ENCODE measurements at regions not wholly inside any gene's neighbourhood (a gene's known extent, or its start where the extent isn't known, plus 50 kb on each side); places are given as distances from the start of the nearest gene placed in this dataset.
A peak's percentile ranks its signal among the peaks of the same experiment; 100 is the strongest.

DNA sequence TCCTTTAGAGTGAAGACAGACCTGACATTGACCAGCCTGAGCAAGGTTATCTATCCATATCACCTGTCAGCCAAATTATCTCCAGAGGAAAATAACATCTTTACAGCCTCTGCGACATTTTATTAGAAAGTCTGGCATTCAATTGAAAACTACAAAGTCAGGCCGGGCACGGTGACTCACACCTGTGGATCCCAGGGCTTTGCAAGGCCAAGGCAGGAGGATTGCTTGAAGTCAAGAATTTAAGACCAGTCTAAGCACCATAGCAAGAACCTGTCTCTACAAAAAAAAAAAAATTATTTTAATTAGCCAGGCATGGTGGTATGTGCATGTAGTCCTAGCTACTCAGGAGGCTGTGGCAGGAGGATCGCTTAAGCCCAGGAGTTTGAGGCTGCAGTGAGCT is 141.6 kb downstream of the RCN1 start:
- Histone ChIP-seq H3K4me1 (ENCODE audit: control insufficient read depth in 1 of 2, insufficient read depth in 2 of 2, low read length in 2 of 2) (no peaks in the 10 kb centered on the region), H3K27ac (ENCODE audit: low read depth in 1 of 2, low read length in 2 of 2) (no peak overlapping the region), H3K4me3 (ENCODE audit: low read length in 2 of 2) (no peak overlapping the region), H3K36me3 (ENCODE audit: control insufficient read depth in 1 of 2, insufficient read depth in 2 of 2, low read length in 1 of 2) (no peaks in the 10 kb centered on the region), H3K9me3 (ENCODE audit: control insufficient read depth, low read length) (no peaks in the 10 kb centered on the region), H3K27me3 (ENCODE audit: control insufficient read depth in 1 of 2, insufficient read depth in 2 of 2, low read length in 1 of 2) (peaks cover 0 to 3% of the 10 kb centered on the region in 2 donors)
- ATAC-seq (ENCODE audit: low FRiP score) (no peak), DNase-seq (no peak)
- 90 to 93% methylated on average over 4 of the region's 4 CpGs for WGBS, 2 donors
- intact Hi-C loops (cut with DNase I), result no loop called here

DNA sequence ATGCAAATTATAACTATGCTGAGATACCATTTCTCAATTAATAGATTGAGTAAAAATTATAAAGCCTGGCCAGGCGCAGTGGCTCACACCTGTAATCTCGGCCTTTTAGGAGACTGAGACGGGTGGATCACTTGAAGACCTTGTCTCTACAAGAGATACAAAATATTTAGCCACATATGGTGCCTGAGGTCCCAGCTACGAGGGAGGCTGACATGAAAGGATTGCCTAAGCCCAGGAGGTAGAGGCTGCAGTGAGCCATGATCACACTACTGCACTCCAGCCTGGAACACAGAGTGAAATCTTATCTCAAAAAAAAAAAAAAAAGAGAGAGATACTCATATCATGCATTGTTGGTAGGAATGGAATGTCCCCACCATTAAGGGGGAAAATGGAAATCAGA is 142.4 kb downstream of the RCN1 start:
- no peak overlapping the region for H3K4me3 ChIP-seq (ENCODE audit: low read length in 2 of 2)
- no peak overlapping the region for H3K27ac ChIP-seq (ENCODE audit: low read depth in 1 of 2, low read length in 2 of 2)
- no peaks in the 10 kb centered on the region for H3K9me3 ChIP-seq (ENCODE audit: control insufficient read depth, low read length)
- 79 to 81% methylated on average over 4 of the region's 4 CpGs for WGBS, 2 donors
- H3K36me3 ChIP-seq (ENCODE audit: control insufficient read depth in 1 of 2, insufficient read depth in 2 of 2, low read length in 1 of 2), result no peaks in the 10 kb centered on the region
- no peak for DNase-seq
- ATAC-seq (ENCODE audit: low FRiP score), result no peak
- intact Hi-C loops (cut with DNase I), result no loop called here
- no peaks in the 10 kb centered on the region for H3K27me3 ChIP-seq (ENCODE audit: control insufficient read depth in 1 of 2, insufficient read depth in 2 of 2, low read length in 1 of 2)
- no peaks in the 10 kb centered on the region for H3K4me1 ChIP-seq (ENCODE audit: control insufficient read depth in 1 of 2, insufficient read depth in 2 of 2, low read length in 2 of 2)

DNA sequence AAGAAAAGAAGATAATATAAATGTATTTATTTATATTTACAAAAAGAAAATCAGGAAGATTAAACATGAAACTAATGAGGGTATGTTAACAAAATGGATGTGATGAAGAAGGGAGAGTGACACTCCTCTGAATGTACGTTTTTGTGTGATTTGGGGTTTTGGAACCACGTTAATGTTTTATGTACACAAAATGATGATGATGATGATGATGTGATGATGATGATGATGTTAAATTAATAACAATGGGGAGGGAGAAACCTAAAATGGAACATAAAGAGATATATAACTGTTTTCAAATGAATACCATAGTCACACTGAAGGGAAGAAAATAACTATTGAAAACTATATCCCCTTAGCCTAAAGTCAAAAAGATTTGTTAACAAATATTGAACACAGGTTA is 143.1 kb downstream of the RCN1 start:
- WGBS, 2 donors, result 0 to 34% methylated on average over 2 of the region's 2 CpGs
- intact Hi-C loops (cut with DNase I), result no loop called here
- no peaks in the 10 kb centered on the region for H3K27me3 ChIP-seq (ENCODE audit: control insufficient read depth in 1 of 2, insufficient read depth in 2 of 2, low read length in 1 of 2)
- H3K4me1 ChIP-seq (ENCODE audit: control insufficient read depth in 1 of 2, insufficient read depth in 2 of 2, low read length in 2 of 2), result no peaks in the 10 kb centered on the region
- no peaks in the 10 kb centered on the region for H3K36me3 ChIP-seq (ENCODE audit: control insufficient read depth in 1 of 2, insufficient read depth in 2 of 2, low read length in 1 of 2)
- H3K27ac ChIP-seq (ENCODE audit: low read depth in 1 of 2, low read length in 2 of 2), result no peak overlapping the region
- ATAC-seq (ENCODE audit: low FRiP score) (no peak), DNase-seq (no peak)
- no peak overlapping the region for H3K4me3 ChIP-seq (ENCODE audit: low read length in 2 of 2)
- H3K9me3 ChIP-seq (ENCODE audit: control insufficient read depth, low read length), result peaks cover 1% of the 10 kb centered on the region

DNA sequence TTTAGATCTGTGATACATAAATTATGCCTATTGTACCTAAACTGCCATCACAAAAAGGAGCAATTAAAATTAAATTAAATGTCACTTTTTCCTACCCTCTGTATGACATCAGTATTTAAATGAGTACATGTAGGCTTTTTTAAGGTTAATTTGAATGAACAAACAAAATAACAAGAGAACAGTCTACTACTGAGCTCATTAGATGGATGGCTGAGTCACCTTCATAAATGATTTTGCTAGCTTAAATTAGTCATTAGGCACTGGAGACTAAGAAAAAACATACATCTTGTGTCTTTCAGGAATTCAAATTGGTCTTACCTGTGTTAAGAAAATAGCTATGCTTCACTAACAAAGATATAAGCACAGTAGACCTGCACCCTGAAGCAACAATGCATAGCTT is 153.6 kb downstream of the RCN1 start:
- Histone ChIP-seq H3K27me3 (ENCODE audit: control insufficient read depth in 1 of 2, insufficient read depth in 2 of 2, low read length in 1 of 2) (no peaks in the 10 kb centered on the region), H3K4me1 (ENCODE audit: control insufficient read depth in 1 of 2, insufficient read depth in 2 of 2, low read length in 2 of 2) (no peaks in the 10 kb centered on the region), H3K27ac (ENCODE audit: low read depth in 1 of 2, low read length in 2 of 2) (no peak overlapping the region), H3K36me3 (ENCODE audit: control insufficient read depth in 1 of 2, insufficient read depth in 2 of 2, low read length in 1 of 2) (no peaks in the 10 kb centered on the region), H3K9me3 (ENCODE audit: control insufficient read depth, low read length) (no peaks in the 10 kb centered on the region), H3K4me3 (ENCODE audit: low read length in 2 of 2) (no peak overlapping the region)
- no peak for ATAC-seq (ENCODE audit: low FRiP score)
- intact Hi-C loops (cut with DNase I), result no loop called here
- DNase-seq, result no peak

DNA sequence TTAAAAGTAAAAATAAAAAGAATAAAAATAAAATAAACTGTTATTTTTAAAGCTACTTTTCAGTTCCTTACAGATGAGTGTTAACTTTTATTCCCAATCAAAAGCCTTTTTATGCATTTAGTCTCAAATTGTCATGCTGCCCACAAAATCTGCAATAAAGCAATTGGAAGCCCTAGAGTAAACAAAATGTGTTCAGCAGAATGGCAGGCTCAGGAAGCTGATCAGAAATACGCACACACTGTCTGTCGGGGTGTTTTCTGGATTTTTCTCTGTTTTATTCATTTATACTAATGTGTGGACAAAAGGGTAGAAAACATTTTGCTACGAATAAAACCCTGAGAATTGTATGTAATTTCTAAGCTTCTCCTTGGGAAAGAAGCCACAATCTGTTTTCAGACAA is 162.8 kb downstream of the RCN1 start:
- WGBS, 2 donors, result 73 to 77% methylated on average over 3 of the region's 3 CpGs
- no peaks in the 10 kb centered on the region for H3K9me3 ChIP-seq (ENCODE audit: control insufficient read depth, low read length)
- no peaks in the 10 kb centered on the region for H3K4me1 ChIP-seq (ENCODE audit: control insufficient read depth in 1 of 2, insufficient read depth in 2 of 2, low read length in 2 of 2)
- intact Hi-C loops (cut with DNase I), result no loop called here
- no peak overlapping the region for H3K4me3 ChIP-seq (ENCODE audit: low read length in 2 of 2)
- no peak for DNase-seq
- H3K27ac ChIP-seq (ENCODE audit: low read depth in 1 of 2, low read length in 2 of 2), result no peak overlapping the region
- no peak for ATAC-seq (ENCODE audit: low FRiP score)
- no peaks in the 10 kb centered on the region for H3K36me3 ChIP-seq (ENCODE audit: control insufficient read depth in 1 of 2, insufficient read depth in 2 of 2, low read length in 1 of 2)
- H3K27me3 ChIP-seq (ENCODE audit: control insufficient read depth in 1 of 2, insufficient read depth in 2 of 2, low read length in 1 of 2), result no peaks in the 10 kb centered on the region

DNA sequence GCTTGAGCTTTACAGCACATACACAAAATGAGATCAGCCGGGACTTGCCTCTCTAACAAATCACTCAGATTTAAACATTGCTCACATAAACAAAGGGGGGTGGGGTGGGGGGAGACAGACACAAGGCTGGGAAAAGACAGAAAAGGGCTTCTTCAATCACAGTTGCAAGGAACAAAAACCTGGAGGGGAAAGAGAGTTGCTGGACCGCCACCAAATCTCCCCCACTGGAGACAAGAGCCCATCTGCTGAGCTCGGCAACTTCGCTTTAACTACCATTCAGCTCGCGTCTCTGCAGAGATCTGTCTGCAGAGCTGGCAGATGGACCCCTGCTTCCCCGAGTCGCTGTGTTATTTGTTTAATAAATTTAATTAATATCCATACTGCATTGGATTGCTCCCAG is 165.0 kb downstream of the RCN1 start:
- Histone ChIP-seq H3K27me3 (ENCODE audit: control insufficient read depth in 1 of 2, insufficient read depth in 2 of 2, low read length in 1 of 2) (no peaks in the 10 kb centered on the region), H3K9me3 (ENCODE audit: control insufficient read depth, low read length) (no peaks in the 10 kb centered on the region), H3K4me3 (ENCODE audit: low read length in 2 of 2) (no peak overlapping the region), H3K4me1 (ENCODE audit: control insufficient read depth in 1 of 2, insufficient read depth in 2 of 2, low read length in 2 of 2) (no peaks in the 10 kb centered on the region), H3K27ac (ENCODE audit: low read depth in 1 of 2, low read length in 2 of 2) (no peak overlapping the region), H3K36me3 (ENCODE audit: control insufficient read depth in 1 of 2, insufficient read depth in 2 of 2, low read length in 1 of 2) (no peaks in the 10 kb centered on the region)
- 26 to 30% methylated on average over 8 of the region's 8 CpGs for WGBS, 2 donors
- intact Hi-C loops (cut with DNase I), result no loop called here
- no peak for DNase-seq
- no peak for ATAC-seq (ENCODE audit: low FRiP score)

DNA sequence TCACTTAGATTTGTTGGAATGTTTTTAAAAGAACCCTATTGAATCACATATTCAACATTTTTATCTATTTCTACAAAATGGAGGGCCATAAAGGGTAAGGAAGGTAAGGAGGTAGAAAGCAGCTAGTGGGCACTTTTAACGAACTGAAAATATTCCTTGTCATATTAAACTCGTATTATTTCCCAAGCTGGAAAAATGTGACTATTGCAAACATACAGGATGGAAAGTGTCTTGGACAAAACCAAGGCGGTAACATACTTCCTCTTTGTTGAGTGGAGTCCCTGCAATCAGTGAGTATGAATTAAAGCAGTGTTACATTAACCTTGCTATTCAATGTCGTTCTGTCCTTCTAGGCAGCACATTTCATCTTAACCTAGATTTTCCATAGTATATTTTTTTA is 165.6 kb downstream of the RCN1 start:
- H3K4me3 ChIP-seq (ENCODE audit: low read length in 2 of 2), result no peak overlapping the region
- no peaks in the 10 kb centered on the region for H3K27me3 ChIP-seq (ENCODE audit: control insufficient read depth in 1 of 2, insufficient read depth in 2 of 2, low read length in 1 of 2)
- intact Hi-C loops (cut with DNase I), result no loop called here
- no peak for DNase-seq
- no peak for ATAC-seq (ENCODE audit: low FRiP score)
- H3K27ac ChIP-seq (ENCODE audit: low read depth in 1 of 2, low read length in 2 of 2), result no peak overlapping the region
- WGBS, 2 donors, result 74 to 81% methylated on average over 4 of the region's 4 CpGs
- no peaks in the 10 kb centered on the region for H3K4me1 ChIP-seq (ENCODE audit: control insufficient read depth in 1 of 2, insufficient read depth in 2 of 2, low read length in 2 of 2)
- H3K9me3 ChIP-seq (ENCODE audit: control insufficient read depth, low read length), result peaks cover 1% of the 10 kb centered on the region
- H3K36me3 ChIP-seq (ENCODE audit: control insufficient read depth in 1 of 2, insufficient read depth in 2 of 2, low read length in 1 of 2), result no peaks in the 10 kb centered on the region

DNA sequence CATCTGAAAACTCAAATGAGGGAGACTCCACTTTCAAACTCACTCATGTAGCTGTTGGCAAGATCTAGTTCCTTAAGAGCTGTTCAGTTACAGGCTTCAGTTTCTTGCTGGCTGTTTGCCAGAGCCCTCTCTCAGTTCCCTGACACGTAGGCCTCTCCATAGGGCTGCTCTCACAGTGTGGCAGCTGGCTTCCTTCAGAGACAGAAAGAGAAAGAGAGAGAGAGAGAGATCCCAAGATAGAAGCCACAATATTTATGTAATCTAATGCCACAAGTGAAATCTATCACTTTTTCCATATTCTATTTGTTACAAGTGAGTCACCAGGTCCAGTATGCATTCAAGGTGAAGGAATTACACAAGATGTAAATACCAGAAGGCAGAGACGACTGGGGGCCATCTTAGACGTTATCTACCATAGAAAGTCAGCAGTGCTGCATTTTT is 168.8 kb downstream of the RCN1 start:
- no peaks in the 10 kb centered on the region for H3K36me3 ChIP-seq (ENCODE audit: control insufficient read depth in 1 of 2, insufficient read depth in 2 of 2, low read length in 1 of 2)
- ATAC-seq (ENCODE audit: low FRiP score) (no peak), DNase-seq (peak in 1 of 2 donors; percentile 47)
- intact Hi-C loops (cut with DNase I), result no loop called here
- H3K27me3 ChIP-seq (ENCODE audit: control insufficient read depth in 1 of 2, insufficient read depth in 2 of 2, low read length in 1 of 2), result no peaks in the 10 kb centered on the region
- WGBS, 2 donors, result 16 to 31% methylated on average over 3 of the region's 3 CpGs
- no peak overlapping the region for H3K27ac ChIP-seq (ENCODE audit: low read depth in 1 of 2, low read length in 2 of 2)
- H3K9me3 ChIP-seq (ENCODE audit: control insufficient read depth, low read length), result peaks cover 1% of the 10 kb centered on the region
- H3K4me1 ChIP-seq (ENCODE audit: control insufficient read depth in 1 of 2, insufficient read depth in 2 of 2, low read length in 2 of 2), result no peaks in the 10 kb centered on the region
- H3K4me3 ChIP-seq (ENCODE audit: low read length in 2 of 2), result no peak overlapping the region

DNA sequence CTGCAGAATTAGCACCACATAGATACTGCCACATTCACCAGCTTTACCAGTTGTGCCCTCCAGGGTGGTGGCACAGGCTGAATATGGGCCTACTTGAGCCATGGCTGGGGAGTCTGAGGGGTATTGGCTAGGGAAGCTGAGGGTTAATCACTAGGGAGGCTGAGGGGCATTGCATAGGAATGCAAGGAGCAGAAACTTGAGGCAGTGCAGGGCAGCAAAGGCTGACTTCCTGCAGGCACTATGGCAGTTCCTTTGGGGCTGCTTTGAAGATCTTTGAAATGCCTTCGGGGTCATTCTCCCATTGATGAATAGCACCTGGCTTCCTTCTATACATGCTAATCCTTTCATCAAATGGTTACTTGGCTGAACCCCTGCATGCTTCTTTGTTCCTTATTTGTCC is 171.5 kb downstream of the RCN1 start:
- H3K9me3 ChIP-seq (ENCODE audit: control insufficient read depth, low read length), result peaks cover 1% of the 10 kb centered on the region
- H3K27me3 ChIP-seq (ENCODE audit: control insufficient read depth in 1 of 2, insufficient read depth in 2 of 2, low read length in 1 of 2), result no peaks in the 10 kb centered on the region
- no peaks in the 10 kb centered on the region for H3K36me3 ChIP-seq (ENCODE audit: control insufficient read depth in 1 of 2, insufficient read depth in 2 of 2, low read length in 1 of 2)
- no peak overlapping the region for H3K27ac ChIP-seq (ENCODE audit: low read depth in 1 of 2, low read length in 2 of 2)
- H3K4me1 ChIP-seq (ENCODE audit: control insufficient read depth in 1 of 2, insufficient read depth in 2 of 2, low read length in 2 of 2), result no peaks in the 10 kb centered on the region
- DNase-seq (no peak), ATAC-seq (ENCODE audit: low FRiP score) (no peak)
- WGBS, 2 donors, result 33 to 39% methylated on average over 1 of the region's 1 CpG
- H3K4me3 ChIP-seq (ENCODE audit: low read length in 2 of 2), result no peak overlapping the region
- intact Hi-C loops (cut with DNase I), result no loop called here
